HK-2 (cell line): ENCODE measurements at regions not wholly inside any gene's neighbourhood (a gene's known extent, or its start where the extent isn't known, plus 50 kb on each side); places are given as distances from the start of the nearest gene placed in this dataset.
"Not testable (repeated sequence)": the region's sequence is repeated elsewhere in the genome, so short reads cannot be mapped to it uniquely, and the experiment has no call there.

Source experiments
- DNase-seq: peaks from one replicate; pipeline ENCODE4 v3.0.0-alpha.2; 2018; ENCODE audit not compliant: unreplicated experiment

- DNase-seq: no peak
These were observed 109.6 kb upstream of the ALKAL2 start for GRCh38 chr2:397521-397920.

GRCh38 chr2:396903-397302, 109.0 kb upstream of the ALKAL2 start:
- DNase-seq: no peak

GRCh38 chr2:395886-396285, 108.0 kb upstream of the ALKAL2 start:
- DNase-seq: no peak

GRCh38 chr2:393711-394696, 106.1 kb upstream of the ALKAL2 start:
- DNase-seq: peak; percentile 69

GRCh38 chr2:392926-393280, 105.0 kb upstream of the ALKAL2 start:
- DNase-seq: no peak

- DNase-seq: no peak
These were observed 104.5 kb upstream of the ALKAL2 start for GRCh38 chr2:392181-392925.

- DNase-seq: no peak
These were observed 103.8 kb upstream of the ALKAL2 start for GRCh38 chr2:391696-392095.

- no peak for DNase-seq
These were observed 103.1 kb upstream of the ALKAL2 start for GRCh38 chr2:390959-391358.

- DNase-seq: not testable (repeated sequence)
These were observed 102.1 kb upstream of the ALKAL2 start for GRCh38 chr2:389985-390384.

GRCh38 chr2:388752-389151, 100.9 kb upstream of the ALKAL2 start:
- not testable (repeated sequence) for DNase-seq

GRCh38 chr2:387980-388421, 100.1 kb upstream of the ALKAL2 start:
- no peak for DNase-seq

GRCh38 chr2:386406-387103, 98.7 kb upstream of the ALKAL2 start:
- DNase-seq: no peak

GRCh38 chr2:385785-386184, 97.9 kb upstream of the ALKAL2 start:
- DNase-seq: no peak

GRCh38 chr2:385061-385460, 97.2 kb upstream of the ALKAL2 start:
- DNase-seq: no peak

- DNase-seq: no peak
These were observed 96.0 kb upstream of the ALKAL2 start for GRCh38 chr2:383888-384287.

GRCh38 chr2:383178-383577, 95.3 kb upstream of the ALKAL2 start:
- DNase-seq: no peak

- no peak for DNase-seq
These were observed 94.8 kb upstream of the ALKAL2 start for GRCh38 chr2:382728-383022.

GRCh38 chr2:381941-382727, 94.2 kb upstream of the ALKAL2 start:
- no peak for DNase-seq

- no peak for DNase-seq
These were observed 93.3 kb upstream of the ALKAL2 start for GRCh38 chr2:381181-381580.

GRCh38 chr2:380772-381171, 92.9 kb upstream of the ALKAL2 start:
- no peak for DNase-seq

GRCh38 chr2:380221-380620, 92.3 kb upstream of the ALKAL2 start:
- no peak for DNase-seq

GRCh38 chr2:379778-380177, 91.9 kb upstream of the ALKAL2 start:
- DNase-seq: no peak
